22Rv1 (cell line): ENCODE measurements at regions not wholly inside any gene's neighbourhood (a gene's known extent, or its start where the extent isn't known, plus 50 kb on each side); places are given as distances from the start of the nearest gene placed in this dataset.

ENCODE experiments used
- H3K27ac ChIP-seq: fragments of 450-650 bp; 2 replicates; pipeline ENCODE4 v1.5.1; 2017
- ZFX ChIP-seq: fragments of 450-650 bp; IDR thresholded peaks from 2 replicates; pipeline ENCODE4 v1.6.1; 2017; ENCODE audit warnings: antibody characterized with exemption, borderline replicate concordance
- TF ChIP-seq, protein P1 (sequence below): fragments of 450-650 bp; IDR thresholded peaks from 2 replicates; pipeline ENCODE4 v1.5.1; 2017; ENCODE audit warnings: mild to moderate bottlenecking

DNA sequence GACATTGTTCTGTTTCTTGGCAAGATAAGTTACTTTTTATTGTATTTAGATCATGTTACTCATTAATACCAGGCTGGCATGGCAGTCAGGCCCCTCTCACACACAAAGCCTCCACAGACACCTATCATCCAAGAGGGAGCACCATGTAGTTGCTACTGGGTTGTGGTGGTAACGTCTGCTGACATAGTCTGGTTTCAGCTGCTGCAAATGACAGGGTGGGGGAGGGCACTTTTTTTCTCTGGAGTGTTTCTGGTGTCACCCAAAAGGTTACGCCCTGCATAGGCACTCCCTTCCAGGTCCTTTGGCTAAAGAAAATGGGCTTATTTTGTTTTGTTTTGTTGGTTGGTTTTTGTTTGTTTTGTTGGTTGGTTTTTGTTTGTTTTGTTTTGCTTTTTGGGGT is 236.4 kb upstream of the RIMS1 start:
- no peak for TF ChIP-seq ZFX
- TF ChIP-seq, protein P1, sequence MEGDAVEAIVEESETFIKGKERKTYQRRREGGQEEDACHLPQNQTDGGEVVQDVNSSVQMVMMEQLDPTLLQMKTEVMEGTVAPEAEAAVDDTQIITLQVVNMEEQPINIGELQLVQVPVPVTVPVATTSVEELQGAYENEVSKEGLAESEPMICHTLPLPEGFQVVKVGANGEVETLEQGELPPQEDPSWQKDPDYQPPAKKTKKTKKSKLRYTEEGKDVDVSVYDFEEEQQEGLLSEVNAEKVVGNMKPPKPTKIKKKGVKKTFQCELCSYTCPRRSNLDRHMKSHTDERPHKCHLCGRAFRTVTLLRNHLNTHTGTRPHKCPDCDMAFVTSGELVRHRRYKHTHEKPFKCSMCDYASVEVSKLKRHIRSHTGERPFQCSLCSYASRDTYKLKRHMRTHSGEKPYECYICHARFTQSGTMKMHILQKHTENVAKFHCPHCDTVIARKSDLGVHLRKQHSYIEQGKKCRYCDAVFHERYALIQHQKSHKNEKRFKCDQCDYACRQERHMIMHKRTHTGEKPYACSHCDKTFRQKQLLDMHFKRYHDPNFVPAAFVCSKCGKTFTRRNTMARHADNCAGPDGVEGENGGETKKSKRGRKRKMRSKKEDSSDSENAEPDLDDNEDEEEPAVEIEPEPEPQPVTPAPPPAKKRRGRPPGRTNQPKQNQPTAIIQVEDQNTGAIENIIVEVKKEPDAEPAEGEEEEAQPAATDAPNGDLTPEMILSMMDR: no peak
- no peak overlapping the region for H3K27ac ChIP-seq

DNA sequence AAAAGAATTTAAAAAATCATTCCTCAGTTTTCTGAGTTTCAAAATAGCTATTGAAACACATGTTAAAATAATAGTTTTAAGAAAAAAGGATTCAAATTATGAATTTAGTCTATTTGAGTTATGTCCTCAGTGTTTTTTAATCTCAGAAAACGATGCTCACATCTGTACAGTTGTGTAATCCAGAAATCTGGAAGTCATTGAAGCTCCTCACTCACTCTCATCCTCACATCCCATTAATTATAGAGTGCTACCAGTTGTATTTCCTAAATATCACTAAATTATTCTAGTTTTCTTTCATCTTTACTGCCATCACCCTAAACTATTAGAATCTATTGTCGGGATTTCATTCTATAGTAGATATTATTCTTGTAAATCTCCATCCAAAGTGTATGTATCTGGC is 234.7 kb upstream of the RIMS1 start:
- no peak overlapping the region for H3K27ac ChIP-seq
- TF ChIP-seq, protein P1: no peak
- no peak for TF ChIP-seq ZFX

DNA sequence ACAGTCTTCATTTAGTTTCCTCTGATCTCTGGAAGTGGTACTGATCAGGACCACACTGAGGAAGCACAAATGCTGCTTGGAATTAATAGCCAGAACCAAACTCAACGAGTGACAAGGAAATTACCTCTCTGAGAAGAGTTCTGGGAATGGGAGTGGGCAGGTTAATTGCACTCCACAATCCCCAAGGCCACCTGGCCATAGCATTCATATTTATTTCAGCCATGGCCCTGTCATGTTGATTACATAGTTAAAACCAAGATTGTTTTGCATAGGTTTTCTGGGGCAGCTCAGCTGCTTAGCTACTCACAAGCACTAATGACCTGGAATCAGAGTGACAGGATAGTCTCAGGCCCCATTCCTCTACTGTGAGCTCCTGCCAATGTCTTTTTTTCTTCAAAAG is 230.2 kb upstream of the RIMS1 start:
- TF ChIP-seq, protein P1: no peak
- TF ChIP-seq ZFX: no peak
- H3K27ac ChIP-seq: no peak overlapping the region

DNA sequence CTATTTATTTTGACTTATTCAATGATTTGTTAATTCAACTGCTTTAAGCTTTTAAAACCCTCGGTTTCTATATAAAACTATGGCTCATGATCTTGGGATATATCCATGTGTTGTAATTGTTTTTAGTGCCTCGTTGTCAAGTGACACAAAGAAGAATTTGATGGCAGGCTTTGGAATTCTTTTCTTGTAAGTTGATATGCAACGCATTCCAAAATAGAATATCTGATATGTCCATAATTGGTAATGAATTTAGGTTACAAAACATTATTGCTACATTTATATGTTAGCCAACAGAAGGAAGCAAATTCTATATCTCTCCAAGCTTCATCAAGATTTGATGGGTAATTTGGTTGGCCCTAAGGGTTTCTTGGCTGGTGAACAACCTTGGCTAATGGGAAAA is 220.4 kb upstream of the RIMS1 start:
- no peak for TF ChIP-seq ZFX
- TF ChIP-seq, protein P1: no peak
- no peak overlapping the region for H3K27ac ChIP-seq

DNA sequence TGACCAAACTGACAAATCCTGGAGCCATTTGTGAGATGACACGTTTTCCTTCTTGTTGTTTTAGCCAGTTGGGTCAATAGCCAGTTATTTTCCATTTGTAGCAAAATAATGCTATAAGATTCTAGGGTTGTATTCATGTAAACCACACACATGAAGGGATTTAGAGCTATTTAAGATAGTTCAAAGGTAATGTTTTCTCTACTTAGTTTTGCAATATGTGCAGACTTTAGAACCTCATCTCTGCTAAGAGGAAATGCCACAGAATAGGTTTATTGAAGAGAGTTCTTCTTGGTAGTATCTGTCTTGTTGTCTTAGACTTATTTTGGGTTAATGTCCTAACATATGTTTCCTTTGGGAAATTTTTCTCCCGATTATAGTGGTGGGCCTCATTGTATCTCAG is 213.5 kb upstream of the RIMS1 start:
- no peak for TF ChIP-seq ZFX
- TF ChIP-seq, protein P1: no peak
- H3K27ac ChIP-seq: no peak overlapping the region

DNA sequence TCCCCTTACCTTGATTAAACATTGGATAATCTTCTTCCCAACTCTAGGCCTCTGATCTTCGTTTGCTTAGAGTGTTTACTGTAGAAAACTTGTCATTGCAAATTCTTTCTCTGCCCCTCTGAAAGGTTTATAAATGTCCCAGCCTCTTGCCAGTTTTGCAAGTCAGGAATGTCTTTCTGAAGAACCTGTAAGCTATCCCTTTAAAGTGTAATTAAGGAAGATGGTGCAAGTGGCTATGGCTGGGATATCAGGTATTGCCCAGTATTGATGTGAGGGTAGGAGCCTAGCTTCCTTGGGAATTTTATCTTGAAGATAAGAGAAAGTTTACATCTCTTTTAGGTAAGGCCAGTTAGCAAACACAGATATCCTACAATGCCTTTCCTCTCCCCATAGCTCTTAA is 211.0 kb upstream of the RIMS1 start:
- H3K27ac ChIP-seq: no peak overlapping the region
- no peak for TF ChIP-seq ZFX
- TF ChIP-seq, protein P1: no peak

DNA sequence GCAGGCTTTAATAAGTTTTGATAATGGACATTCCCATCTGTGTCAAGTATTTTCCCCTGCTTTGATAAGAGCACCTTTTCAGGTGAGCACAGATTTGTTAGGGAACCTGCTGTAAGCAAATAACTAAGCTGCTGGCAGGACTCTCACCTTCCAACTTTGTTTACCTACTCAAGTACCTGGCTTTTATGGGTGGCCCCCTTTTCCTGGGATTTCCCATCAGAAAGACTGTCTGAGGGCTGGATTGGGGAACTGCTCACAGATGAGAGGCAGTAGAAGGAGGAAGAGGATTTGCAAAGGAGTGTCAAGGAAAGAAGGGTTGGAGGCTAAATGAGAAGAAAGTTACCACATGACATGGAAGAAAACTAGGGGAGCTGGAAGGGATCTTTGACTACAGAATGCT is 210.1 kb upstream of the RIMS1 start:
- no peak for TF ChIP-seq ZFX
- TF ChIP-seq, protein P1: no peak
- H3K27ac ChIP-seq: no peak overlapping the region
